ENCODE measurements at regions not wholly inside any gene's neighbourhood (a gene's known extent, or its start where the extent isn't known, plus 50 kb on each side); places are given as distances from the start of the nearest gene placed in this dataset.

- TF ChIP-seq CTCF (IDR thresholded peaks at IDR 0.05; ENCODE audit: insufficient read depth, low read length) (no peak), POLR2AphosphoS5 (IDR thresholded peaks at IDR 0.05; ENCODE audit: low read depth) (no peak), REST (IDR thresholded peaks at IDR 0.05; ENCODE audit: insufficient replicate concordance, low read depth) (no peak)
Measured at GRCh38 chr6:76509397-76509796, 436.9 kb upstream of the IMPG1 start.

Measured in HL-60 (cell line).